HG03571 (cell line): ENCODE measurements at regions not wholly inside any gene's neighbourhood (a gene's known extent, or its start where the extent isn't known, plus 50 kb on each side); places are given as distances from the start of the nearest gene placed in this dataset.

Experiments
- ATAC-seq: cut with Tn5 transposase; IDR thresholded peaks from one replicate; pipeline ENCODE4 v1.9.1; 2021; ENCODE audit not compliant: unreplicated experiment

GRCh38 chr14:101043891-101044290 lies 140.4 kb upstream of the RTL1 start:
- no peak for ATAC-seq

GRCh38 chr14:101044741-101045140 lies 141.2 kb upstream of the RTL1 start:
- ATAC-seq = no peak

- no peak for ATAC-seq
These were observed 142.0 kb upstream of the RTL1 start for GRCh38 chr14:101045511-101045910.

- ATAC-seq = no peak
These were observed 142.5 kb upstream of the RTL1 start for GRCh38 chr14:101046071-101046470.

- no peak for ATAC-seq
These were observed 143.8 kb upstream of the RTL1 start for GRCh38 chr14:101047326-101047725.

- ATAC-seq = no peak
These were observed 145.2 kb upstream of the RTL1 start for GRCh38 chr14:101048766-101049165.

- ATAC-seq = no peak
These were observed 146.0 kb upstream of the RTL1 start for GRCh38 chr14:101049511-101049910.

GRCh38 chr14:101049942-101050341 lies 146.4 kb upstream of the RTL1 start:
- no peak for ATAC-seq

- ATAC-seq = no peak
These were observed 147.5 kb upstream of the RTL1 start for GRCh38 chr14:101050901-101051490.

GRCh38 chr14:101054671-101055070 lies 151.1 kb upstream of the RTL1 start:
- ATAC-seq = no peak

- ATAC-seq = no peak
These were observed 151.7 kb upstream of the RTL1 start for GRCh38 chr14:101055106-101055662.

- ATAC-seq = no peak
These were observed 152.4 kb upstream of the RTL1 start for GRCh38 chr14:101055776-101056374.

GRCh38 chr14:101056446-101056845 lies 152.9 kb upstream of the RTL1 start:
- no peak for ATAC-seq

GRCh38 chr14:101057394-101057793 lies 153.9 kb upstream of the RTL1 start:
- ATAC-seq = no peak

GRCh38 chr14:101058571-101058970 lies 155.0 kb upstream of the RTL1 start:
- no peak for ATAC-seq

- ATAC-seq = no peak
These were observed 156.7 kb upstream of the RTL1 start for GRCh38 chr14:101060171-101060601.

- ATAC-seq = no peak
These were observed 158.0 kb upstream of the RTL1 start for GRCh38 chr14:101061411-101062064.

GRCh38 chr14:101062065-101062450 lies 158.5 kb upstream of the RTL1 start:
- no peak for ATAC-seq

- no peak for ATAC-seq
These were observed 159.1 kb upstream of the RTL1 start for GRCh38 chr14:101062601-101063000.

- no peak for ATAC-seq
These were observed 159.6 kb upstream of the RTL1 start for GRCh38 chr14:101063121-101063520.

- ATAC-seq = no peak
These were observed 160.7 kb upstream of the RTL1 start for GRCh38 chr14:101064121-101064661.

- ATAC-seq = no peak
These were observed 161.2 kb upstream of the RTL1 start for GRCh38 chr14:101064718-101065117.
